ENCODE measurements at regions not wholly inside any gene's neighbourhood (a gene's known extent, or its start where the extent isn't known, plus 50 kb on each side); places are given as distances from the start of the nearest gene placed in this dataset.

DNA sequence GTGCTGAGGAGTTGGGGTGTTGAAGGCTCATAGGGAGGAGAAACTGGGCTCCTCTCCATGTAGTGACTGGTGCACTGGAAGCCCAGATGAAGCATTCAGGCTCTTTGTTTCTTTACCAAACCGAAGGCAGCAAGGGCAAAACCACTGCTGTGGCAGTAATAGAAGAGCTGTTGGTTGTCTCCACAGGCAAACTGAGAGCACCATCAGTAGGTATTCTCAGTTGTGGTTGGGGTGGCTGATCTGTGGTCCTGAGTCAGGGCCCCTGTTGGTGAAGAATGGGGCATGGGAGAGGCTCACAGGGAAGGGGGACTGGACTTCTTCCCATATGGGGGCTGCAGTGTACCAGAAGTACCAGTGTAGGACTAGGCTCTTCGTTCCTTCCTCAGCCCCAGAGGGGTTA, 460.2 kb upstream of the IMPG1 start:
- Histone ChIP-seq H3K4me1 (ENCODE audit: insufficient read depth, low read length, poor library complexity, severe bottlenecking) (no peaks in the 10 kb centered on the region), H3K27ac (ENCODE audit: low read depth, low read length, poor library complexity, severe bottlenecking) (no peak overlapping the region), H3K9me3 (ENCODE audit: low read depth, low read length, poor library complexity, severe bottlenecking) (peaks cover 20% of the 10 kb centered on the region), H3K27me3 (replicated peaks; ENCODE audit: insufficient read depth, low read depth, low read length, poor library complexity) (no peaks in the 10 kb centered on the region), H3K4me3 (ENCODE audit: low read depth, low read length, poor library complexity, severe bottlenecking) (no peak overlapping the region), H3K36me3 (ENCODE audit: insufficient read depth, low read length, poor library complexity, severe bottlenecking) (no peaks in the 10 kb centered on the region)
- intact Hi-C loops (cut with micrococcal nuclease; ENCODE audit: unreplicated experiment) = no loop called here
- ChIA-PET CTCF (no interaction called here), POLR2A (ENCODE audit: low non-redundant PET) (no interaction called here)
- no TSS peak for BruUV-seq (replicated peaks)
- TF ChIP-seq, protein P1, sequence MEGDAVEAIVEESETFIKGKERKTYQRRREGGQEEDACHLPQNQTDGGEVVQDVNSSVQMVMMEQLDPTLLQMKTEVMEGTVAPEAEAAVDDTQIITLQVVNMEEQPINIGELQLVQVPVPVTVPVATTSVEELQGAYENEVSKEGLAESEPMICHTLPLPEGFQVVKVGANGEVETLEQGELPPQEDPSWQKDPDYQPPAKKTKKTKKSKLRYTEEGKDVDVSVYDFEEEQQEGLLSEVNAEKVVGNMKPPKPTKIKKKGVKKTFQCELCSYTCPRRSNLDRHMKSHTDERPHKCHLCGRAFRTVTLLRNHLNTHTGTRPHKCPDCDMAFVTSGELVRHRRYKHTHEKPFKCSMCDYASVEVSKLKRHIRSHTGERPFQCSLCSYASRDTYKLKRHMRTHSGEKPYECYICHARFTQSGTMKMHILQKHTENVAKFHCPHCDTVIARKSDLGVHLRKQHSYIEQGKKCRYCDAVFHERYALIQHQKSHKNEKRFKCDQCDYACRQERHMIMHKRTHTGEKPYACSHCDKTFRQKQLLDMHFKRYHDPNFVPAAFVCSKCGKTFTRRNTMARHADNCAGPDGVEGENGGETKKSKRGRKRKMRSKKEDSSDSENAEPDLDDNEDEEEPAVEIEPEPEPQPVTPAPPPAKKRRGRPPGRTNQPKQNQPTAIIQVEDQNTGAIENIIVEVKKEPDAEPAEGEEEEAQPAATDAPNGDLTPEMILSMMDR (conservative IDR thresholded peaks at IDR 0.05; ENCODE audit: low read depth, low read length) = no peak
- no peak for TF ChIP-seq EZH2 (IDR thresholded peaks at IDR 0.05; ENCODE audit: borderline replicate concordance, low read depth, low read length, poor library complexity, severe bottlenecking)
- no peak for DNase-seq (ENCODE audit: low spot score)

DNA sequence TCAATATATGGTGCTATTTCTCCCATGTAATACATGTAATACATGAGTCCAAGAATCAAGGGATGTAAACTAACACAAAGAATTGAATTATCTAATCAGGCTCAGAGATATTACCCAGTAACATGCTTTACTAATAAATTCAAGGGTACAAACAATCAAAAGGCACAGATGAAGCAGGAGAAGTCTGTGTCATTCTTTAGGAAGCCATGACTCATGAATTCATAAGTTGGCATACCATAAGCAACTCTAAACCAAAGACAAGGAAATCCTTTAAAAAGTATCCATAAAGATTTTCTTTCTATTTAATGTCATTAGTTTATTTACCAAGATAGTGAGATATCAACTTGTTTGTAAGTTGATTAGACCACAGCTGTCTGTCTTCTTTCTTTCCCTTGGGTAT, 446.0 kb upstream of the IMPG1 start:
- Histone ChIP-seq H3K9me3 (ENCODE audit: low read depth, low read length, poor library complexity, severe bottlenecking) (peaks cover 23% of the 10 kb centered on the region), H3K27ac (ENCODE audit: low read depth, low read length, poor library complexity, severe bottlenecking) (no peak overlapping the region), H3K4me1 (ENCODE audit: insufficient read depth, low read length, poor library complexity, severe bottlenecking) (no peaks in the 10 kb centered on the region), H3K4me3 (ENCODE audit: low read depth, low read length, poor library complexity, severe bottlenecking) (no peak overlapping the region), H3K27me3 (replicated peaks; ENCODE audit: insufficient read depth, low read depth, low read length, poor library complexity) (no peaks in the 10 kb centered on the region), H3K36me3 (ENCODE audit: insufficient read depth, low read length, poor library complexity, severe bottlenecking) (no peaks in the 10 kb centered on the region)
- TF ChIP-seq, protein P1 (conservative IDR thresholded peaks at IDR 0.05; ENCODE audit: low read depth, low read length) = no peak
- TF ChIP-seq EZH2 (IDR thresholded peaks at IDR 0.05; ENCODE audit: borderline replicate concordance, low read depth, low read length, poor library complexity, severe bottlenecking) = no peak
- DNase-seq (ENCODE audit: low spot score) = no peak
- intact Hi-C loops (cut with micrococcal nuclease; ENCODE audit: unreplicated experiment) = no loop called here
- POLR2A ChIA-PET (ENCODE audit: low non-redundant PET) = no interaction called here
- BruUV-seq (replicated peaks) = no TSS peak
- CTCF ChIA-PET = no interaction called here

DNA sequence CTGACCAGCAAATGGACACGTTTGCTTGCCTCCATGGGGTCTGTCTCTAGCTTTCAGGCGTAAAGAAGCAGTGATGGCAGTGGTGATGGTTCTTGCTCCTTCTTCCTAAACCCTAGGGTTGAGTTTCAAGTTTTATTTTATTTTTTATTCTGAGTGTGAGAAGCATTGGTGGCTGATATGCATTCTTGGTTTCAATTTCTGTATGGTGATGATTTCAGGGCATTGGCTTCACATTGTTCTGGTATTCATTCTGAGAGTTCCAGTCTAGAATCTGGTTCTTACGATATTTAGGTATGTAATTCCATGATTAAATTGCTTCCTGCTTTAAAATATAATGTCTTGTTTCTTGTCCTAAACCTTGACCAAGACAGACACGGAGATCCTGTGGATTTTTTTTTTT, 444.5 kb upstream of the IMPG1 start:
- no peaks in the 10 kb centered on the region for H3K36me3 ChIP-seq (ENCODE audit: insufficient read depth, low read length, poor library complexity, severe bottlenecking)
- no peaks in the 10 kb centered on the region for H3K4me1 ChIP-seq (ENCODE audit: insufficient read depth, low read length, poor library complexity, severe bottlenecking)
- no TSS peak for BruUV-seq (replicated peaks)
- H3K27me3 ChIP-seq (replicated peaks; ENCODE audit: insufficient read depth, low read depth, low read length, poor library complexity) = no peaks in the 10 kb centered on the region
- DNase-seq (ENCODE audit: low spot score) = no peak
- POLR2A ChIA-PET (ENCODE audit: low non-redundant PET) = no interaction called here
- no peak overlapping the region for H3K4me3 ChIP-seq (ENCODE audit: low read depth, low read length, poor library complexity, severe bottlenecking)
- no peak overlapping the region for H3K27ac ChIP-seq (ENCODE audit: low read depth, low read length, poor library complexity, severe bottlenecking)
- TF ChIP-seq, protein P1 (conservative IDR thresholded peaks at IDR 0.05; ENCODE audit: low read depth, low read length) = no peak
- no peak for TF ChIP-seq EZH2 (IDR thresholded peaks at IDR 0.05; ENCODE audit: borderline replicate concordance, low read depth, low read length, poor library complexity, severe bottlenecking)
- CTCF ChIA-PET = no interaction called here
- peaks cover 9% of the 10 kb centered on the region for H3K9me3 ChIP-seq (ENCODE audit: low read depth, low read length, poor library complexity, severe bottlenecking)
- intact Hi-C loops (cut with micrococcal nuclease; ENCODE audit: unreplicated experiment) = no loop called here

Measured in A673 (cell line).